Left colon (tissue), 2 donors: ENCODE measurements at regions not wholly inside any gene's neighbourhood (a gene's known extent, or its start where the extent isn't known, plus 50 kb on each side); places are given as distances from the start of the nearest gene placed in this dataset.

ENCODE experiments used
- ATAC-seq: fragments of 200-7000 bp; cut with Tn5 transposase; one replicate; pipeline ENCODE4 v1.9.1; 2020; ENCODE audit warnings: mild to moderate bottlenecking, moderate library complexity
- DNase-seq, 2 donors: peaks; one replicate each; pipeline ENCODE4 v3.0.0-alpha.2; 2020
- intact Hi-C, 2 donors: fragments of 100-400 bp; cut with DNase I in 1 of 2; cut with micrococcal nuclease in 1 of 2; formaldehyde crosslinking; loops; one replicate each; pipeline versions ENCODE4 v1.11.2 to v1.14.0; 2022; cut with DNase I, micrococcal nuclease
- donor health status: DM: no; HTN: no; CAD: no.
- donor health status: DM: yes; HTN: yes; CAD: no.

DNA sequence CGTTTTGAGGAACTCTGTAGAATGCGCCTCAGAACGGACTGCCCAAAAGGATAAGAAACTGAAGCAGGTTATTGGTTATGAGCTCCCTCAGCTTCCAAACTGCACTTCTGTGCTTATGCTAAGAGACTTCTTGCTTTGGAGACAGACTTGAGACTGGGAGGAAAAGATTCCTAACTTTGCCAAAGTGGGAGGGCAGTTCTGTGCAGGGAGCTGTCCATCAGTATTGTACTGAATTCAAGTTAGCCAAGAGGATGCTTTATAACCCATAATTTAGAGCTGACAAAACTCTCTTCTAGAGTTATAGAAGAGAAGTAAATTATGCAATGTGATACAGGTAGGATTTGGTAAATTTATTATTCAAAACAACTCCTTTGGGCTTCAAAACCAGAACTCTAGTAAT lies 519.8 kb upstream of the GBE1 start:
- ATAC-seq (no peak), DNase-seq (no peak)
- intact Hi-C loops, result no loop called here

DNA sequence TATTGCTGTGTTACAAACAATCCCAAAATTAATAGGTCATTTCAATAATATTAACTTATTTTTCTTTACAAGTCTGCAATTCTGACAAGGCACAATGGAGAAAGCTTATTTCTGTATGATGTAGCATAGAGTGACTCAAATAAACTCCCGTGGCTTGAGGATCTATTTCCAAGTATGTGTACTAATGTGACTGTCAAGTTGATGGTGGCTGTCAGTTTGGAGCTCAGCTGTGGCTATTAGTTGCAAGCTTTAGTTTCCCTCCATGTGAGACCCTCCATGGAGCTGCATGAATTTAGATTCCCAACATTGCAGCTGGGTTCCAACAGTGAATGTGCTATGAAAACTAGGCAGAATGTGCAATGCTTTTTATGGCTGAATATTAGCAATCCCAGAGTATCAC lies 515.5 kb upstream of the GBE1 start:
- intact Hi-C loops, result no loop called here
- DNase-seq, result no peak
- ATAC-seq, result no peak

DNA sequence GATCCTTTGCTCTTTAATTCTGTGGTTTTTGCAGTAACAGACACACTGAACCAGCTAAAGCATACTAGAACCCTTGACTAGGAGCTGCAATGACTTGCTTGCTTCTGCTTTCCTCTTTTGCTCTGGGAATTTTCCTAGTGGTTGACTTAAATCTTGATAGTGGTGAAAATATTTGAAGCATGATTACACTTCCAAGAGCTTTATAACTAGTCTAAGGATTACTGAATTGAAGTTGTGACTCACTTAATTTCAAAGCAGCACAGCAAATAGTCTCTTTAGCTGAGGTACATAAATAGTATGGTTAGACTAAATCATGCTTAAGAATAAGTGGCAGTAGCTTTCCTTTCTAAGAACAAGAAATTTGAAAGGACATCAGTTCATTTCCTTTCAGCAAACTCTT lies 513.5 kb upstream of the GBE1 start:
- intact Hi-C loops, result no loop called here
- no peak for DNase-seq
- ATAC-seq, result no peak

DNA sequence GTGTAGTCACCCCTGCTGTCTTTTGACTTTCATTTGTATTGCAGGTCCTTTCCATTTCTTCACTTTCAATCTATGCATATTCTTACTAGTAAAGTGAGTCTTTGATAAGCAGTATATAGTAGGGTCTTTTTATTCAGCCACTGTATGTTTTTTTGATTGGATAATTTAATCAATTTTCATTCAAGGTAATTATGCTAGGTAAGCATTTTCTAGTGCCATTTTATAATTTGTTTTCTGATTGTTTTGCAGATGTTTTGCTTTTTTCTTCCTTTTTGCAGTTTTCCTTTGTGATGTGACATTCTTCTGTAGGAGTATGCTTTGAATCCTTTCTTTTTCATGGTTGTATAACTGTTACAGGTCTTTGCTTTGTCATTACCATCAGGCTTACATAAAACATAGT lies 504.3 kb upstream of the GBE1 start:
- DNase-seq, result no peak
- ATAC-seq, result no peak
- intact Hi-C loops, result no loop called here

DNA sequence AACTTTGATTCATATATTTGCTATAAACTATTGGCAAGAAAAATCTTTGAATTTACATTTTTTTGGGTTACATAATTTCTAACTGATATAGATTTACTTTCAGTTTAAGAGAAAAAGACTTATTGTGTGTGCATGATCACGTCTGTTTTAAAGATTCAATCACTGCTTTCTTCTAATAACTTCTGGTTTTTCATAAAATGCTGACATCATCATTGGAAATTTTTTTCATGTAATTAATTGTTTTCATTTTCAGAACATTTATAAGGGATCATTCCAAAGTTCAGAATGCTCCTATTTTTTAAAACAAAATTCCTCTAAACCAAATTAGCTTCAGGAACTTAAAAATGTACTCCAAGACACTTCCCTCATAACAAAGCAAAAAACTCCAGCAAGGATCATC lies 500.7 kb upstream of the GBE1 start:
- no peak for DNase-seq
- ATAC-seq, result no peak
- intact Hi-C loops, result no loop called here

DNA sequence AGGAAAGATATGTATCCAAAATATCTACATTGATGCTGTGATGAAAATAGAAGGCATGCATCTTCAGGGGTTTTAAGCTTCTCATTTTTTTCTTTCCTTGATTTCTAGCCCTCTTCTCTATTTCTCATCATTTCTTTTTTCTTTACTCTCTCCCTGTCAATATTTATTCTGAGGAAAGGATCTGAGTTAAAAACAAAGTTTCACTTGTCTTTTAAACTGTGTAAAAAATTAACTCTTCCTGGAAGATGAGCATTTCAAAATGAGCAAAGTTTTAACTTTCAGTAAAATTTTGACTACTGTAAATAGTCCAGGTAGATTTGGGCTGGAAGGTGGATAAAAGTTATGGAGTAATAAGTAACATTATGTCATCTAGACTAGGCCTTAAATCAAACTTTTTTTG lies 500.2 kb upstream of the GBE1 start:
- intact Hi-C loops, result no loop called here
- DNase-seq, result no peak
- ATAC-seq, result no peak

DNA sequence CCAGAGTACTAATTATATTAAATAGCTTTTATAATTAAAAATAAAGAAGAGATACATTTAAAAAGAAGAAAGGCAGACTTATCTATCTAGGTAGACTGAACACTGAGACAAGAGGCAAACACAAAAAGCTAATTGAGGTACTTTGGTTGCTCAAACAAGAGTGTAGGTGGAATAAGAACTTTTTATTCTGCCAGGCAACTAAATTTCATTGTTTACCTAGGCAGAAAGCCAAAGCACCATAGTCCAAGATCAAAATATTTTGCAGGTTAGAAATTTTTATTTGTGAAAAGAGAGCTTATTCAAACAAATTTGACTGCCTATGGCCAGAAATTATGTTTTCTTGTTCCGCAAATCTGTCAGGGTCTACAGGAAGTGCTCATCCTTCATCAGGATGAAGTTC lies 499.6 kb upstream of the GBE1 start:
- DNase-seq (no peak), ATAC-seq (no peak)
- intact Hi-C loops, result no loop called here

DNA sequence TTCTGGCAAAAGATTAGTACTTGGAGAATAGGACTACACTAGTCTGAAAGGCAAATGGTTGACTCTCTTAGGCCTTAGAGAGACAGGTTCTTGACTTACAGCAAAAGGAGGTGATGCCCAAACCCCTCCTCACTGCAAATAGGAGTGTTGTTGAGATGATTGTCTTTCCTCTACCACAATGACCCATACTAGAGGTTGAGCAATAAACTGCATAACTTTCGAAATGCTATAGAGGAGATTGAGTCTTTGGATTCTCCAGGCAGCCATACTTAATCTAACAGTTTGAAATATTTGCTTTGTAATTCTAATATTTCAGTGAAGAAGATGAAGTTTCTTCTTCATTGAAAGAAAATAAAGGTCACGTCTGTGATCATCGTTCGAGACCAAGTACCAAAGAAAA lies 498.5 kb upstream of the GBE1 start:
- intact Hi-C loops, result no loop called here
- ATAC-seq, result no peak

DNA sequence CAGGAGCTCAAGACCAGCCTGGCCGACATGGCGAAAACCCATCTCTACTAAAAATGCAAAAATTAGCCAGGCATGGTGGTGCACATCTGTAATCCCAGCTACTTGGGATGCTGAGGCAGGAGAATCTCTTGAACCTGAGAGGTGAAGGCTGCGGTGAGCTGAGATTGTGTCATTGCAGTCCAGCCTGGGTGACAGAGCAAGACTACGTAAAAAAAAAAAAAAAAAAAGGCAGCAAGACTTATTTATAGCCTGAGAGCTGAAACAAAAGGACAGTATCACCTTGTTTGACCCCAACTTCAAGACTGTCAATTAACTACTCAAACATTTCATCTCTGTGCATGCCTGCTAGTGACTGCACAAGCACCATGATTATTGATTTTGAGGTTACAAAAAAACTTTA lies 478.9 kb upstream of the GBE1 start:
- DNase-seq (no peak), ATAC-seq (no peak)
- intact Hi-C loops, result no loop called here

More for the DNA sequence above, 498.5 kb upstream of the GBE1 start:
- no peak for DNase-seq

DNA sequence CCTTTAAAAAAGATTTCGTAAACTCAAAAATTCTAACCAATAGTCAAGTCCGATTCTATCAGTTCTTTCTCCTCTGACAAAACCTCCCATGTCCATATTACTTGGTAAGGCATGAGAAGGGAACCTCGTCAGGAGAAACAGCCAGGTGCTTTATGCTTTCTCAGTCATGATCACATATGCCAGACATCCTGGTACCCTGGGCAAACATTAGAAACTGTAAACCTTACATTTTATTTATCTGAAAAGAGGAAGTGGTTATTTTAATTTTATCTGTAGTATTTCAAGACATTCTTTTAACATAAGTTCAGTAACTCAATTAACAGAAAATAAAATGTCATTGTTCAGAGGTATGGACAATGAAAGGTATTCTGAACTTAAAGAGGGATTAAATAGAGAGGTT lies 474.8 kb upstream of the GBE1 start:
- no peak for DNase-seq
- ATAC-seq, result no peak
- intact Hi-C loops, result no loop called here

DNA sequence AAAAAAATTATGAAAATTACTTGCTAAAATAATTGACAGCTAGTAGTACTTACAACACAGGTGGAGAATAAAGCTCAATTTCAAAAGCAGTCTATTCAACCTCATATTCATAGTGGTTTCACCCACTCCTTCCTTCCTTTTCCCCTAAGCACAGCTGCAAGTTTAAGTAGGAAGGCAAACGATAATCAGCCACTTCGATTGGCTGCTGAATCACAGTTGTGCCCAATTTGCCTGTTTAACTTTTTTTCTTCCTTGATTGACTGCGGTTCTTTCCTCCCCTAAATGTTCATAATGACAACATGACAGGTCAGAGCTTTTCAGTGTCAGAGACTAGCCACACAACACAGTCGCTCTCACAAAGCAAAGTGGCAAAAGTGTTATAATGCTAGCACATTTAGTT lies 468.0 kb upstream of the GBE1 start:
- ATAC-seq, result no peak
- DNase-seq, result no peak
- intact Hi-C loops, result no loop called here

DNA sequence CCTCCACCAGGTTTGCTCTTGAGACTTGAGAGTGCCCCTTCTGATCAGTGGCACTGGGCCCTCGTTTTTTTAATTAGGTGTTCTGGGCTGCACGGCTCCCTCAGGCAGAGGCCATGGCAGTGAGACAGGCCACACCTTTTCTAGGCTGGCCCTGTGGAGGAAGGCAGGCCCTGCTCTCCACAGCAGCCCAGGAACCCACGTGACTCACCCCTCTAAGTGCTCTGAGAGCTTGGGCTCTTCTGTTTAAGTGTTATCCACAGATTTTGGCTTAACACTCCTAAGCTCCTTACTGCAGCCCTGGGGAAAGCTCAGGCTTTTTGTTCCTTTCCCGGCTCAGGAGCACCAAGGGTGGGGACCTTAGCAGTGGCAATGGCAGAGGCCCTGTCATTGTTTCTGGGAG lies 463.2 kb upstream of the GBE1 start:
- intact Hi-C loops, result no loop called here
- no peak for ATAC-seq

DNA sequence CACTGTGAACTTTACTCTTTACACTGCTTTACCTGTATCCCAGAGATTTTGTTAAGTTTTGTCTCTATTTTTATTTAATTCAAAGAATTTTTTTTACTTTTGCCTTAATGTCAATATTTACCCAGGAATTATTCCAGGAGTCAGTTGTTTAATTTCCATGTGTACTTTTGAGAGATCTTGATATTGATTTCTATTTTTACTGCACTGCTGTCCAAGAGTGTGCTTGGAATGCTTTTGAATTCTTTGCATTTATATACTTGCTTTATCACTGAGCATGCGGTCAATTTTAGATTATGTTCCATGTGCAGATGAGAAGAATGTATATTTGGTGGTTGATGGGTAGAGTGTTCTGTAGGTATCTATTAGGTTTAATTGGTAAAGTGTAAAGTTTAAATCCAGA lies 461.0 kb upstream of the GBE1 start:
- ATAC-seq, result no peak
- no peak for DNase-seq
- intact Hi-C loops, result no loop called here

More for the DNA sequence above, 463.2 kb upstream of the GBE1 start:
- DNase-seq, result no peak

DNA sequence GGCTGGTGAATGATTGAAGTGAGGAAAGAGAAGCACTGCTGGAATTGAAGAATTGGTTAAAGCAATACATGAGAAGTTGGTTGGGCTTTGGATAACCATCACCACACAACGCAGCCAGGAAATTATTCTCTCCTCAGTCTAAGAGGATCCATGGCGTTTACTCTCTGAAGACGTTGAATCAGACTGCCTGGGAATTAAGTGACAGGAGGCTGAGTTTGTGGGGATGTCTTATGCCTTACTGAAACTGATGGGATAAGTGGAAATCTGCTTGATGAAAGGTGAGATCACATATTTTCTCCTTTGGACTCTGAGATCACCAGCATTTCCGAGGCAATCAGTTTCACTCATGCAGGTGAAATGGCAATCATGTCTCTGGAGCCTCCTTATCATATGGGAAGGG lies 456.1 kb upstream of the GBE1 start:
- ATAC-seq, result no peak
- DNase-seq, result no peak
- intact Hi-C loops, result no loop called here

DNA sequence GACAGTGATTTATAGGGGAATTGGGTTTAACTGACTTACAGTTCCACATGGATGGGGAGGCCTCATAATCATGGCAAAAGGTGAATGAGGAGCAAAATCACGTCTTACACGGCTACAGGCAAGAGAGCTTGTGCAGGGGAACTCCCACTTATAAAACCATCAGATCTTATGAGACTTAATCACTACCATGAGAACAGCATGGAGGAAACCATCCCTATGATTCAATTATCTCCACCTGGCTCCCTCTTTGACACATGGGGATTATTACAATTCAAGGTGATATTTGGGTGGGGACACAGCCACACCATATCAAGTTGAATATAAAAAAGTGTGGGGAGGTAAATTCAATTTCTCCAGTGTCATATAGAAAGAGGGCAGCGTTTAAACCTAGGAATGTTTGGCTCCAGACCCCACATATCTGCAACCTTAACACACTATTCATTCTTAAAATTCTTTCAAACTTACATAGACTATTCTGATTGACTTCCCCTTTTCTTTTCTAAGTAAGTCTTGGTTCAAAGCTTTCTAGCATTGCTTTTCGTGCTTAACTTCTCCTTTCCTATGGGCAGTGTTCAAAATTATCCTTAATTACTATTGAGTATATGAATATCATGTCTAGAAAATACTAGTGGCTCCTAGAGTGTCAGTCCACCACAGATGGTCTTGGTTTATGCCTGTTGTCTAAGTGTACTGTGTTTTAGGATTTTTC lies 446.7 kb upstream of the GBE1 start:
- DNase-seq (no peak), ATAC-seq (no peak)
- intact Hi-C loops, result no loop called here

DNA sequence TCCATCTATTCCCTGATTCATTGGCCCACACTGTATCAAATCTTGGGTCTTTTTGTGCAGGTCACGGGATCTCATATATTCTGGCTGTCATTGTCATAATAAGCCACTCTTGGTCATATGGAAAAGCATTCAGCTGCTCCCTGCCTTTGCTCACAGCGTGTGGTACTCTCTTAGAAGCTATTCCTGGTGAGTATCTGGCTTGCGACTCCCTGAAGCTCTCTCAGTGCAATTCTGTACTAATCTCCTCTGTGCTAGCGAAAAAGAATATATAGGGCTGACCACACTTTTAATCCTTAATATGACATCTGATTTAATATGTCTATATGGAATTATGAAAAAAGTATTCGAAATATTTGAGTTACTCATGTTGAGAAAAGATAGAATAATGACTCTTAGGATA lies 440.8 kb upstream of the GBE1 start:
- no peak for ATAC-seq
- DNase-seq, result no peak
- intact Hi-C loops, result no loop called here

DNA sequence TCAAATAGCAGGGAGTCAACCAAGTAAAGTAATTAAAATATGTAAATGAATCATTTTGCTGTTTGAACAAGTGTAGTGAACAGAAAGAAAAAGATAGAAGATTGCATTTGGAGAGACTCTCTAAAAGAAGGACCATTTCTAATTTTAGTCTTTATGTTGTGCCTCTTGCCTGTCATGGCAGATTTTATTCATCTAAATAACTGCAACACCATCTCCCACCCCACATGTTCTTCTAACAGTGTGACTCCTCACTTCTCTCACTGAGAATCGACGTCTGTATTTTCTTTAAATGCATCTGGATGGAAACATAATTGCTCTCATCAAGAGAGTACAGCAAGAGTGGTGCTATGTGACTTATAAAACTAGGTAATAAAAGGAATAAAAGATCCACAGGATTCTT lies 439.9 kb upstream of the GBE1 start:
- ATAC-seq, result no peak
- no peak for DNase-seq
- intact Hi-C loops, result no loop called here

DNA sequence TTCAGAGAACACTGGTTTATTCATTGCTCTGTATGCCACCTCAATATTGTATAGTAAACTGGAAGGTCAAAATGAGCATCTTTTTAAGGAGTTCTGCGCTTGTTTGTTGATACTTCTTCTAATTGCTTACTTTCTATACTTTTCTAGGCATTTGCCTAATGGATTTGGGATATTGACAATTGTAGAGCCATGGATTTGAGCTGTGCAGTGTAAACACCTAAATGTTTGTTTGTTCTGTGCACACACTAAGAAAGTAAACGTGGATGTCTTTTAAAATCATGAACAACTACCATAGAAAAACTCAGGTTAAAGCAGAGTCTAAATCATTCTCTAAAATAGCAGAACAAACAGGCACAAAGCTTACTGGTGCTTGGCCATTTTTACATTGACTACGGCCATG lies 436.6 kb upstream of the GBE1 start:
- ATAC-seq (no peak), DNase-seq (no peak)
- intact Hi-C loops, result no loop called here

DNA sequence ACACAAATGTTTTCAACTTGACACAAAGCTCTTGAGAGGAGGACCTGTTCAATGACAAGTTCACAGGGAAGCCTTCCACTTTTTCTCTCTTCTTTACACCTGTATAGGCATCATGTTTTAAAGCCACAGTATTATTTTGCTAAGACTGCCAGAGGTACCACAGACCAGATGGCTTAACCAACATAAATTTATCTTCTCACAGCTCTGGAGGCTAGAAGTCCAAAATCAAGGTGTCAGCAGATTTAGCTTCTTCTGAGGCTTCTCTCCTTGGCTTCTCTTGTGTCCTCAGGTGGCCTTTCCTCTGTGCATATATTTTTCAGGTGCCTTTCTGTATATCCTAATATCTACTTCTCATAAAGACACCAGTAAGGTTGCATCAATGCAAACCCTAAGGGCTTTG lies 435.2 kb upstream of the GBE1 start:
- ATAC-seq (no peak), DNase-seq (no peak)
- intact Hi-C loops, result no loop called here

DNA sequence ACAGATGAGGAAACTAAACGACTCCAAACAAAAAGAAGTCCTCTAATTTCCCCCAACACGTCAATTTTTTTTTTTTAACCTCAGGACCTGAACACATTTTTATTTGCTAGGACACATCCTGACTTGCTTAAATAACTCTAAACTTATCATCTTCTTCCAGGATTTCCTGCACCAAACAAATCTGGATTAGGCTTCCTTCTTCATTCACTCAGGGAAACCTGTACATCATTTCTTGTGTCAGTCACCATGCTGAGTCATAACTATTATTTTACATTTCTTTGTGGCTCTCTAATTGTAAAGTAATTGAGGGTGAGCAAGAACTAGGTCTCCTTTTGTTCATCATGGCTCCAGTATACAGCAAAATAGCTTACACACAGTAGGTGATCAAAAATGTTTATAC lies 433.4 kb upstream of the GBE1 start:
- intact Hi-C loops, result no loop called here
- DNase-seq, result no peak
- no peak for ATAC-seq

DNA sequence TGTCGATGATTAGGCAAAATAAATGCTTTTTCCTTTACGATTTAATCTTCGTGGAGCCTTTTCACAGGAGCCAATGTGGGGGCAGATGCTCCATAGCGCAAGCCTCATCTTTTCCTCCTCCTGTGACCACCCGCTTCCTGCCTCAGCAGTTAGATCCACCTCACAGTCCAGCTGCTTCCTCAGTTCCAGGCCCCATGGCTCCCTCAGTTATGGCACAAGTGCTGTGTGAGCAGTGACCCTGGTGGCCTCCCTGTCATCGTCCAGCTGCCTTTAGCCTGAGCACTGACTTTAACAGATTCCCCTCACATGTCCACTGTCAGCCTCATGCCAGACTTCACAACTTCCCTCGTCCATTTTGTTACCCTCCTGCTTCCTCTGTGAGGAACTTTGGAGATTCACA lies 424.6 kb upstream of the GBE1 start:
- intact Hi-C loops, result loop anchor here in 1 of 2 donors (5.0 kb wide), 1 partner anchor 1571 kb away; no protein-coding TSS in a partner anchor
- no peak for ATAC-seq
- no peak for DNase-seq

DNA sequence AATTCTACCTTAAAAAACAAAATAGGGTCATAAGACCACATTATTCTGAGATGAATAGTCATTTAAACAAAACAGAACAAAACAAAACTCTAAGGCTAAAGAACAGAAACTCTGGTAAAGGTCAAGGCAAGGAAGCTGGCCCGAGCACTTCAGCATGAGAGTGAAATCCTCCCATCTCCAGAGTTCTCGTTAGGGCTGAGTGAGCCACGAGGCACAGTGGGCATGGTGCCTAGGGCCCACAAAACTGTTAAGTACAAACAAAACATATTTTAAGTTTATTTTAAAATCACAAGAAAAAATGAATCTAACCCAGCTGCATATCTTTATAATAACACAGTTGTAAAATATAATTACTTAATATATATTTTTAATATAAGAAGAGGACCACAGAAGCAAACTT lies 417.8 kb upstream of the GBE1 start:
- no peak for DNase-seq
- intact Hi-C loops, result no loop called here
- no peak for ATAC-seq
